ENCODE measurements at regions not wholly inside any gene's neighbourhood (a gene's known extent, or its start where the extent isn't known, plus 50 kb on each side); places are given as distances from the start of the nearest gene placed in this dataset.

DNA sequence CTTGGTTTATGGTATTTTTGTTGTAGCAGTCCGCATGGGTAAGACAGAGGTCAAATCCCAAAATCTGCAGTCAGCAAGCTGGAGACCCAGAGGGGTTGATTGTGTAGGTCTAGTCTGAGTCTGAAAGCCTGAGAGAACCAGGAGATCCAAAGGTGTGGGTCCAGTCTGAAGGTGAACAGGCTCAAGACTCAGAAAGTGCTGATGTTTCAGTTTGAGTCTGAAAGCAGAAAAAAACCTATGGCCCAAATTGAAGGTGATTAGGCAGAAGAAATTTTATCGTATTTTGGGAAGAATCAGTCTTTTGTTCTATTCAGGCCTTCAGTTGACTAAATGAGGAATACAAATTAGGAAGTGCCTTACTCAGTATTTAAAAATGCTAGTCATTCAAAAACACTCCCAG is 807.8 kb upstream of the FOXG1 start:
- Histone ChIP-seq H3K9ac (ENCODE audit: low read depth, low read length) (no peak overlapping the region), H3K4me3 (ENCODE audit: low read depth in 1 of 2, low read length in 2 of 2) (no peak overlapping the region), H3K4me2 (ENCODE audit: insufficient read depth, low read length) (no peak overlapping the region), H3K9me3 (ENCODE audit: insufficient read depth, low read length, severe bottlenecking) (peaks cover 2% of the 10 kb centered on the region), H4K20me1 (ENCODE audit: insufficient read depth, low read length) (no peaks in the 10 kb centered on the region), H2AFZ (ENCODE audit: low read depth, low read length) (no peak overlapping the region), H3K27ac (ENCODE audit: low read length) (no peak overlapping the region), H3K79me2 (ENCODE audit: insufficient read depth, low read length) (no peaks in the 10 kb centered on the region), H3K4me1 (ENCODE audit: insufficient read depth, low read length) (no peaks in the 10 kb centered on the region), H3K27me3 (ENCODE audit: insufficient read depth, low read length, poor library complexity) (no peaks in the 10 kb centered on the region), H3K36me3 (ENCODE audit: insufficient read depth, low read length) (no peaks in the 10 kb centered on the region)
- no peak for TF ChIP-seq EZH2 (IDR thresholded peaks at IDR 0.05; ENCODE audit: borderline replicate concordance, low read depth, low read length, severe bottlenecking)
- TF ChIP-seq, protein P1, sequence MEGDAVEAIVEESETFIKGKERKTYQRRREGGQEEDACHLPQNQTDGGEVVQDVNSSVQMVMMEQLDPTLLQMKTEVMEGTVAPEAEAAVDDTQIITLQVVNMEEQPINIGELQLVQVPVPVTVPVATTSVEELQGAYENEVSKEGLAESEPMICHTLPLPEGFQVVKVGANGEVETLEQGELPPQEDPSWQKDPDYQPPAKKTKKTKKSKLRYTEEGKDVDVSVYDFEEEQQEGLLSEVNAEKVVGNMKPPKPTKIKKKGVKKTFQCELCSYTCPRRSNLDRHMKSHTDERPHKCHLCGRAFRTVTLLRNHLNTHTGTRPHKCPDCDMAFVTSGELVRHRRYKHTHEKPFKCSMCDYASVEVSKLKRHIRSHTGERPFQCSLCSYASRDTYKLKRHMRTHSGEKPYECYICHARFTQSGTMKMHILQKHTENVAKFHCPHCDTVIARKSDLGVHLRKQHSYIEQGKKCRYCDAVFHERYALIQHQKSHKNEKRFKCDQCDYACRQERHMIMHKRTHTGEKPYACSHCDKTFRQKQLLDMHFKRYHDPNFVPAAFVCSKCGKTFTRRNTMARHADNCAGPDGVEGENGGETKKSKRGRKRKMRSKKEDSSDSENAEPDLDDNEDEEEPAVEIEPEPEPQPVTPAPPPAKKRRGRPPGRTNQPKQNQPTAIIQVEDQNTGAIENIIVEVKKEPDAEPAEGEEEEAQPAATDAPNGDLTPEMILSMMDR (IDR thresholded peaks at IDR 0.05; ENCODE audit: borderline replicate concordance, extremely low read depth, low read length, poor library complexity, severe bottlenecking), result no peak
- ATAC-seq (ENCODE audit: insufficient read depth, low read depth) (no peak), DNase-seq (no peak)

DNA sequence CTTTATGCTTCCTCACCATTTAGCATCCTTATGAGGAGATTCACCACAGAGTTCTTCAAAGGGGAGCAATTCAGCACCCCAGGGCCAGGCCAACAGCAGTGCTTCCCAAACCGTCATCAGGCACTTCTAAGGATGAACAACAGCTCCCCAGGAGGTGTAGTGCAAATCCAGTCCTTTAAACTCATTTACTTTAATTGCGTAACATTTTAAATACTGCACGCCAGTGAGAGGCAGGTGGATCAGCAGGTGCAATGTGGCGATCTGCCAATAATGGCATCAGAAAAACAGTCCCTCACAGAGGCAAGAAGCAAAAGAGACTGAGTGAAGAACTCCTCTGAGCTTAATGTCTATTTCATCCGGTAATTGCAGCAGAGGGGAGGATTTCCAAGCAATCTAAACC is 770.9 kb upstream of the FOXG1 start:
- no peak for ATAC-seq (ENCODE audit: insufficient read depth, low read depth)

DNA sequence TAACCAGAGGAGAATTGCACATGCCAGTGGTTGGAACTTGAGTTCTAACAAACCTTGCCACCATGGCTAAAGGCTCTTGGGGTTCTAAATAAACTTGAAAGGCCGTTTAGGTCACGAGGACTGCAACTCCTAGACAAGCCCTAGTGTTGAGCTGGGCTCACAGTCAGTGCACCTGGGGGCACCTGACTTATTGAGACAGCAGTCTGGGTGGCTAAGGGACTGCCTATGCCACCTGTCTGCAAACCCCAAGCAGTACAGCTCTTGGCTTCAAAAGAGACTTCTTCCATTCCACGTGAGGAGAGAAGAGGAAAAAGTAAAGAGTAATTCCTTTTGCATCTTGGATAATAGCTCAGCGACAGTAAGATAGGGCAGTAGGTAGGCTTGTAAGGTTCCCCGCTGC is 765.6 kb upstream of the FOXG1 start:
- Histone ChIP-seq H3K4me3 (ENCODE audit: low read depth in 1 of 2, low read length in 2 of 2) (no peak overlapping the region), H3K27me3 (ENCODE audit: insufficient read depth, low read length, poor library complexity) (no peaks in the 10 kb centered on the region), H3K9ac (ENCODE audit: low read depth, low read length) (no peak overlapping the region), H3K4me2 (ENCODE audit: insufficient read depth, low read length) (no peak overlapping the region), H3K9me3 (ENCODE audit: insufficient read depth, low read length, severe bottlenecking) (peaks cover 5% of the 10 kb centered on the region), H4K20me1 (ENCODE audit: insufficient read depth, low read length) (no peaks in the 10 kb centered on the region), H3K27ac (ENCODE audit: low read length) (no peak overlapping the region), H3K4me1 (ENCODE audit: insufficient read depth, low read length) (no peaks in the 10 kb centered on the region), H3K36me3 (ENCODE audit: insufficient read depth, low read length) (no peaks in the 10 kb centered on the region), H3K79me2 (ENCODE audit: insufficient read depth, low read length) (no peaks in the 10 kb centered on the region), H2AFZ (ENCODE audit: low read depth, low read length) (no peak overlapping the region)
- TF ChIP-seq, protein P1 (IDR thresholded peaks at IDR 0.05; ENCODE audit: borderline replicate concordance, extremely low read depth, low read length, poor library complexity, severe bottlenecking), result no peak
- no peak for TF ChIP-seq EZH2 (IDR thresholded peaks at IDR 0.05; ENCODE audit: borderline replicate concordance, low read depth, low read length, severe bottlenecking)
- DNase-seq (no peak), ATAC-seq (ENCODE audit: insufficient read depth, low read depth) (no peak)

More for the DNA sequence above, 770.9 kb upstream of the FOXG1 start:
- Histone ChIP-seq H3K79me2 (ENCODE audit: insufficient read depth, low read length) (no peaks in the 10 kb centered on the region), H4K20me1 (ENCODE audit: insufficient read depth, low read length) (no peaks in the 10 kb centered on the region), H3K4me1 (ENCODE audit: insufficient read depth, low read length) (no peaks in the 10 kb centered on the region), H3K4me3 (ENCODE audit: low read depth in 1 of 2, low read length in 2 of 2) (no peak overlapping the region), H3K9me3 (ENCODE audit: insufficient read depth, low read length, severe bottlenecking) (no peaks in the 10 kb centered on the region), H3K36me3 (ENCODE audit: insufficient read depth, low read length) (no peaks in the 10 kb centered on the region), H3K27me3 (ENCODE audit: insufficient read depth, low read length, poor library complexity) (no peaks in the 10 kb centered on the region), H2AFZ (ENCODE audit: low read depth, low read length) (no peak overlapping the region), H3K27ac (ENCODE audit: low read length) (no peak overlapping the region), H3K9ac (ENCODE audit: low read depth, low read length) (no peak overlapping the region), H3K4me2 (ENCODE audit: insufficient read depth, low read length) (no peak overlapping the region)
- no peak for DNase-seq
- no peak for TF ChIP-seq EZH2 (IDR thresholded peaks at IDR 0.05; ENCODE audit: borderline replicate concordance, low read depth, low read length, severe bottlenecking)
- TF ChIP-seq, protein P1 (IDR thresholded peaks at IDR 0.05; ENCODE audit: borderline replicate concordance, extremely low read depth, low read length, poor library complexity, severe bottlenecking), result no peak
